ENCODE measurements at regions not wholly inside any gene's neighbourhood (a gene's known extent, or its start where the extent isn't known, plus 50 kb on each side); places are given as distances from the start of the nearest gene placed in this dataset.

DNA sequence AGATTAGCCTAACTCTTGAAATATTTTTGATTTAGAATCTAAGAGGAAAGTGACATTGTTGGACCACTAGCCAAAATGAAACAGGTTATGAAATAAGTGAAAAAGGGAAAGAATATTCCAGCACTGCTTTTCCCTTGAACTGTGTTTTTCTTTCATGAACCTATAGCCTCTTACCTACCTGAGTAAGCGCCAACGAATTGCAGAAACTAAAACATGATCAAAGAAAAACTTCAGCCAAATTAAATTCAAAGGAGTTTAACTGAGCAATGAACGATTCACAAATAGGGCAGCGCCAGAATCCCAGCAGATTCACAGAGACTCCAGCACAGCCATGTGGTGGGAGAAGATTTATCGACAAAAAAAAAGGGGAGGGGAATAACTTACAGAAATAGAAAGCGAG is 518.6 kb downstream of the PIK3C3 start:
- no TSS peak for BruUV-seq (replicated peaks)
- Mint-ChIP-seq H3K9me3 (ENCODE audit: low read depth, unreplicated experiment) (peaks cover 3% of the 10 kb centered on the region), H3K4me1 (ENCODE audit: low read depth, unreplicated experiment) (no peaks in the 10 kb centered on the region), H3K27me3 (ENCODE audit: unreplicated experiment) (no peaks in the 10 kb centered on the region), H3K27ac (ENCODE audit: unreplicated experiment) (no peak overlapping the region), H3K4me3 (ENCODE audit: low read depth, unreplicated experiment) (no peak overlapping the region), H3K36me3 (ENCODE audit: insufficient read depth, unreplicated experiment) (no peaks in the 10 kb centered on the region)
- no peak for DNase-seq
- TF ChIP-seq, protein P1, sequence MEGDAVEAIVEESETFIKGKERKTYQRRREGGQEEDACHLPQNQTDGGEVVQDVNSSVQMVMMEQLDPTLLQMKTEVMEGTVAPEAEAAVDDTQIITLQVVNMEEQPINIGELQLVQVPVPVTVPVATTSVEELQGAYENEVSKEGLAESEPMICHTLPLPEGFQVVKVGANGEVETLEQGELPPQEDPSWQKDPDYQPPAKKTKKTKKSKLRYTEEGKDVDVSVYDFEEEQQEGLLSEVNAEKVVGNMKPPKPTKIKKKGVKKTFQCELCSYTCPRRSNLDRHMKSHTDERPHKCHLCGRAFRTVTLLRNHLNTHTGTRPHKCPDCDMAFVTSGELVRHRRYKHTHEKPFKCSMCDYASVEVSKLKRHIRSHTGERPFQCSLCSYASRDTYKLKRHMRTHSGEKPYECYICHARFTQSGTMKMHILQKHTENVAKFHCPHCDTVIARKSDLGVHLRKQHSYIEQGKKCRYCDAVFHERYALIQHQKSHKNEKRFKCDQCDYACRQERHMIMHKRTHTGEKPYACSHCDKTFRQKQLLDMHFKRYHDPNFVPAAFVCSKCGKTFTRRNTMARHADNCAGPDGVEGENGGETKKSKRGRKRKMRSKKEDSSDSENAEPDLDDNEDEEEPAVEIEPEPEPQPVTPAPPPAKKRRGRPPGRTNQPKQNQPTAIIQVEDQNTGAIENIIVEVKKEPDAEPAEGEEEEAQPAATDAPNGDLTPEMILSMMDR (IDR thresholded peaks at IDR 0.05; ENCODE audit: unreplicated experiment): no peak
- intact Hi-C loops (cut with micrococcal nuclease; ENCODE audit: unreplicated experiment): no loop called here
- CTCF ChIA-PET: no interaction called here

DNA sequence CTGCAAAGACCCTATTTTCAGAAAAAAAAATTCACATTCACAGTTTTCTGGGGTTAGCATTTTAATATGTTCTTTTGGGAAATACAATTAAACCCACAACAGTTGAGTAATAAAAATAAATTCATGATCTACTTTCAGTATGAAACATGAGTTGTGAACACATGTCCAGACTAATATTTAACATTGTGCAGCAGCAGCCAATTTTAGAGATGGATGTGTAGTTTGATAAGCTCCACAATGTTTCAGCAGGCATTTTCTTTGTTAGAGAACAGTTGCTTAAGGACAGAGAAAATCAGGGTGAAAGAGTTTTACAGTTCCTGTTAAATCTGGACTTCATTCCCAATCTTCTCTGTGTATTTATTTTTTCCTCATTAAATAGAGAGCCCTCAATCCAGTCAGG is 519.5 kb downstream of the PIK3C3 start:
- no peak overlapping the region for H3K27ac Mint-ChIP-seq (ENCODE audit: unreplicated experiment)
- H3K4me3 Mint-ChIP-seq (ENCODE audit: low read depth, unreplicated experiment): no peak overlapping the region
- H3K27me3 Mint-ChIP-seq (ENCODE audit: unreplicated experiment): no peaks in the 10 kb centered on the region
- no TSS peak for BruUV-seq (replicated peaks)
- peaks cover 3% of the 10 kb centered on the region for H3K9me3 Mint-ChIP-seq (ENCODE audit: low read depth, unreplicated experiment)
- H3K4me1 Mint-ChIP-seq (ENCODE audit: low read depth, unreplicated experiment): no peaks in the 10 kb centered on the region
- intact Hi-C loops (cut with micrococcal nuclease; ENCODE audit: unreplicated experiment): no loop called here
- CTCF ChIA-PET: no interaction called here
- TF ChIP-seq, protein P1 (IDR thresholded peaks at IDR 0.05; ENCODE audit: unreplicated experiment): no peak
- no peaks in the 10 kb centered on the region for H3K36me3 Mint-ChIP-seq (ENCODE audit: insufficient read depth, unreplicated experiment)
- no peak for DNase-seq

DNA sequence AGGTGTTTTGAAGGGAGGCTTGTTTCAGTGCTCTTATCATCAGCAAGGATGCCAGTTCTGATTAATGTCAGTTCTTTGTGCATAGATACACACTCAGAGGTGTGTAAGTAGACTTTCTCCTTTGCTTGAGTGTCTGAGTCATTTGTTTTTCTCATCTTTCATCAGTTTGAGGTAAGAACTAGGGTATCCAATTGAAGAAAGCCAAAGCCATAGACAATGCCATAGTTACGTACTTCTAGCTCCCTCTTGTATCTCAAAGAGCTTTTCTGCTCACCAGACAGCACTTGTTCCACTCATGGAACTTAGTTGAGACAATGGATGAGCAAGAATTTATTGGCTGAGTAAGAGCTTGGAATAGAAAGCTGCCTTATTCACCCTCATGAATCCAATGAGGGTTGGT is 520.1 kb downstream of the PIK3C3 start:
- no peak overlapping the region for H3K27ac Mint-ChIP-seq (ENCODE audit: unreplicated experiment)
- no peak overlapping the region for H3K4me3 Mint-ChIP-seq (ENCODE audit: low read depth, unreplicated experiment)
- no peaks in the 10 kb centered on the region for H3K4me1 Mint-ChIP-seq (ENCODE audit: low read depth, unreplicated experiment)
- TF ChIP-seq, protein P1 (IDR thresholded peaks at IDR 0.05; ENCODE audit: unreplicated experiment): no peak
- H3K36me3 Mint-ChIP-seq (ENCODE audit: insufficient read depth, unreplicated experiment): no peaks in the 10 kb centered on the region
- CTCF ChIA-PET: no interaction called here
- BruUV-seq (replicated peaks): no TSS peak
- H3K27me3 Mint-ChIP-seq (ENCODE audit: unreplicated experiment): no peaks in the 10 kb centered on the region
- intact Hi-C loops (cut with micrococcal nuclease; ENCODE audit: unreplicated experiment): no loop called here
- peaks cover 3% of the 10 kb centered on the region for H3K9me3 Mint-ChIP-seq (ENCODE audit: low read depth, unreplicated experiment)
- DNase-seq: no peak

DNA sequence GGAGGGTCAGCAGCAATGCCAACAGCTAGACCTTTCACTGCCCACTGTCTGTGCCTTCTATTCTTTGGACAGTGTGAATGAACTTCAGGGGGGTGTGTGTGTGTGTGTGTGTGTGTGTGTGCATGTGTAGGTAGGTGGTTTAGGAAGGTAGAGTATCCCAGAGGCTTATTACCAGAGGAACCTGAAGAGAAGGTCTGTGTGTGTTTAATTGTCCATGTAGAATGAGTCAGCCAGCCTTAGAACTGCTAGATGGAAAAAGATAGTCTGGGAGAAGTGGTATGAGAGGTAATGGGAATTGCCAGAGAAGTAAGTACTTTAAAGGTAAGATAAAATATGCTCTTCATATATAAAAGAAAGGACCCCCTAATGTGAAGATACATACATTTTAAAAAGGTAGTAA is 522.2 kb downstream of the PIK3C3 start:
- TF ChIP-seq, protein P1 (IDR thresholded peaks at IDR 0.05; ENCODE audit: unreplicated experiment): no peak
- Mint-ChIP-seq H3K4me3 (ENCODE audit: low read depth, unreplicated experiment) (no peak overlapping the region), H3K9me3 (ENCODE audit: low read depth, unreplicated experiment) (peaks cover 3% of the 10 kb centered on the region), H3K27me3 (ENCODE audit: unreplicated experiment) (no peaks in the 10 kb centered on the region), H3K36me3 (ENCODE audit: insufficient read depth, unreplicated experiment) (no peaks in the 10 kb centered on the region), H3K27ac (ENCODE audit: unreplicated experiment) (no peak overlapping the region), H3K4me1 (ENCODE audit: low read depth, unreplicated experiment) (no peaks in the 10 kb centered on the region)
- intact Hi-C loops (cut with micrococcal nuclease; ENCODE audit: unreplicated experiment): no loop called here
- CTCF ChIA-PET: no interaction called here
- no peak for DNase-seq
- BruUV-seq (replicated peaks): no TSS peak

DNA sequence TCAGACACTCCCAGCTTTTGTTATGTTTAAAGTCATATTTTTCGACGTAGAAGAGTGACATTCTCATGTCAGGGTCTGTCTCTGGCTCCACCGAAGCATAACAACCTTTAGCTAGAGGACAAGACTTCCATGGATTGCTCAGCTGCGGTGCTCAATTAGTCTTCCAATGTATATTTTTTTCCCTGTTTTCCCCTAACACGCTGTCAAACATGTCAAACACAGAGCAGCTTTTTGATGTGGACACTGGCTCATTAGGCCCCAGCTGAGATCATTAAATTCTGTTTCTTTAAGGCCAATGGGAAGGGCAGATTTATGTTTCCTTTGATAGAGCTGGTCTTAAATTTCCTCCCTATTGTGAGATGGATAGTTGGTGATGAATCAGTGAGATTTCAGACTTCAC is 525.4 kb downstream of the PIK3C3 start:
- Mint-ChIP-seq H3K9me3 (ENCODE audit: low read depth, unreplicated experiment) (peaks cover 9% of the 10 kb centered on the region), H3K36me3 (ENCODE audit: insufficient read depth, unreplicated experiment) (no peaks in the 10 kb centered on the region), H3K4me3 (ENCODE audit: low read depth, unreplicated experiment) (no peak overlapping the region), H3K27ac (ENCODE audit: unreplicated experiment) (no peak overlapping the region), H3K27me3 (ENCODE audit: unreplicated experiment) (no peaks in the 10 kb centered on the region), H3K4me1 (ENCODE audit: low read depth, unreplicated experiment) (no peaks in the 10 kb centered on the region)
- DNase-seq: no peak
- CTCF ChIA-PET: interaction anchor here (0.5 kb wide), 1 partner anchor 1830 kb away, joined by 3 read pairs; no protein-coding TSS in a partner anchor
- intact Hi-C loops (cut with micrococcal nuclease; ENCODE audit: unreplicated experiment): no loop called here
- BruUV-seq (replicated peaks): no TSS peak
- TF ChIP-seq, protein P1 (IDR thresholded peaks at IDR 0.05; ENCODE audit: unreplicated experiment): no peak
